ENCODE measurements at regions not wholly inside any gene's neighbourhood (a gene's known extent, or its start where the extent isn't known, plus 50 kb on each side); places are given as distances from the start of the nearest gene placed in this dataset.

DNA sequence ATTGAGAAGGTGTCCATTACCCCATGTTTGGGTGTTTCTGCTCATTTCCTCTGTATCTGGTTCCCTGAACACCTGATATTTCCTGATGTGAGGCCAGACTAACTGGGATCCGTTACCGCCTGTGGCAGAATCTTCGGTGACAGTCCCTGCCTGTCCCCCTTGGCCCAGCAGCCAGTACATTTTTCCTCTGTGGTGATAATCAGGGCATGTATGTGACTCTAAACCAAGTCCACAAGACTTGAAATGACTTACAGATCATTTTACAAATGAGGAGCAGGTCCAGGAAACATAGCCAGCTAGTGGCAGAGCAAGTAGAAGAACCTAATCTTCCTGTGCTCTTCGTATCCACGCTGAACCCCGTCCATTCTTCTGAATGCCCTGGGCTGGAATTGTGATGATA is 143.5 kb upstream of the IPO9 start:
- H3K27me3 Mint-ChIP-seq: peaks cover 24% of the 10 kb centered on the region
- ChIA-PET POLR2A (no interaction called here), CTCF (no interaction called here)
- no peaks in the 10 kb centered on the region for H3K36me3 ChIP-seq (replicated peaks in 1 of 2; ENCODE audit: control extremely low read depth in 1 of 2, control insufficient read depth in 1 of 2, extremely low read depth in 1 of 2, insufficient read depth in 2 of 2, low read length in 1 of 2)
- no peak overlapping the region for H3K4me3 Mint-ChIP-seq
- H3K9me3 Mint-ChIP-seq (ENCODE audit: insufficient read depth): no peaks in the 10 kb centered on the region
- no peak overlapping the region for H3K27ac ChIP-seq (ENCODE audit: low read length in 2 of 2)
- WGBS (ENCODE audit: insufficient coverage): 83% methylated on average over 6 of the region's 6 CpGs
- no peaks in the 10 kb centered on the region for H3K4me1 Mint-ChIP-seq
- TF ChIP-seq, protein P1, sequence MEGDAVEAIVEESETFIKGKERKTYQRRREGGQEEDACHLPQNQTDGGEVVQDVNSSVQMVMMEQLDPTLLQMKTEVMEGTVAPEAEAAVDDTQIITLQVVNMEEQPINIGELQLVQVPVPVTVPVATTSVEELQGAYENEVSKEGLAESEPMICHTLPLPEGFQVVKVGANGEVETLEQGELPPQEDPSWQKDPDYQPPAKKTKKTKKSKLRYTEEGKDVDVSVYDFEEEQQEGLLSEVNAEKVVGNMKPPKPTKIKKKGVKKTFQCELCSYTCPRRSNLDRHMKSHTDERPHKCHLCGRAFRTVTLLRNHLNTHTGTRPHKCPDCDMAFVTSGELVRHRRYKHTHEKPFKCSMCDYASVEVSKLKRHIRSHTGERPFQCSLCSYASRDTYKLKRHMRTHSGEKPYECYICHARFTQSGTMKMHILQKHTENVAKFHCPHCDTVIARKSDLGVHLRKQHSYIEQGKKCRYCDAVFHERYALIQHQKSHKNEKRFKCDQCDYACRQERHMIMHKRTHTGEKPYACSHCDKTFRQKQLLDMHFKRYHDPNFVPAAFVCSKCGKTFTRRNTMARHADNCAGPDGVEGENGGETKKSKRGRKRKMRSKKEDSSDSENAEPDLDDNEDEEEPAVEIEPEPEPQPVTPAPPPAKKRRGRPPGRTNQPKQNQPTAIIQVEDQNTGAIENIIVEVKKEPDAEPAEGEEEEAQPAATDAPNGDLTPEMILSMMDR (IDR thresholded peaks at IDR 0.05): no peak
- no peak for TF ChIP-seq EZH2 (IDR thresholded peaks at IDR 0.05; ENCODE audit: borderline replicate concordance, insufficient read depth, low read depth, low read length, poor library complexity, severe bottlenecking)
- H3K4me2 ChIP-seq (replicated peaks; ENCODE audit: low read depth, low read length, poor library complexity, severe bottlenecking): no peak overlapping the region
- no peaks in the 10 kb centered on the region for H3K79me2 ChIP-seq (ENCODE audit: control insufficient read depth, insufficient read depth, low read length)
- H3K27me3 ChIP-seq (replicated peaks in 1 of 4; ENCODE audit: control extremely low read depth in 1 of 4, control insufficient read depth in 3 of 4, insufficient read depth in 4 of 4, low read length in 3 of 4): peaks cover 0 to 3% (median 0%) of the 10 kb centered on the region in 4 experiments
- H3K9me3 ChIP-seq (ENCODE audit: control extremely low read depth in 1 of 3, control insufficient read depth in 2 of 3, insufficient read depth in 1 of 3, low read length in 2 of 3): peaks cover 0 to 3% (median 0%) of the 10 kb centered on the region in 3 donors
- ATAC-seq (ENCODE audit: low read depth) (no peak), DNase-seq (no peak)
- no peak overlapping the region for H3K27ac Mint-ChIP-seq
- H4K20me1 ChIP-seq (ENCODE audit: control insufficient read depth, insufficient read depth, low read length, poor library complexity, severe bottlenecking): no peaks in the 10 kb centered on the region
- intact Hi-C loops (cut with micrococcal nuclease): no loop called here
- no peak overlapping the region for H2AFZ ChIP-seq (ENCODE audit: insufficient read depth, low read depth, low read length, poor library complexity, severe bottlenecking)
- no peak overlapping the region for H3K9ac ChIP-seq (ENCODE audit: low read length)
- no peaks in the 10 kb centered on the region for H3K4me1 ChIP-seq (ENCODE audit: control insufficient read depth in 2 of 2, insufficient read depth in 2 of 2, low read length in 2 of 2)
- H3K4me3 ChIP-seq (ENCODE audit: control extremely low read depth in 1 of 5, extremely low read depth in 1 of 5, insufficient read depth in 1 of 5, low read depth in 2 of 5, low read length in 4 of 5): no peak overlapping the region

DNA sequence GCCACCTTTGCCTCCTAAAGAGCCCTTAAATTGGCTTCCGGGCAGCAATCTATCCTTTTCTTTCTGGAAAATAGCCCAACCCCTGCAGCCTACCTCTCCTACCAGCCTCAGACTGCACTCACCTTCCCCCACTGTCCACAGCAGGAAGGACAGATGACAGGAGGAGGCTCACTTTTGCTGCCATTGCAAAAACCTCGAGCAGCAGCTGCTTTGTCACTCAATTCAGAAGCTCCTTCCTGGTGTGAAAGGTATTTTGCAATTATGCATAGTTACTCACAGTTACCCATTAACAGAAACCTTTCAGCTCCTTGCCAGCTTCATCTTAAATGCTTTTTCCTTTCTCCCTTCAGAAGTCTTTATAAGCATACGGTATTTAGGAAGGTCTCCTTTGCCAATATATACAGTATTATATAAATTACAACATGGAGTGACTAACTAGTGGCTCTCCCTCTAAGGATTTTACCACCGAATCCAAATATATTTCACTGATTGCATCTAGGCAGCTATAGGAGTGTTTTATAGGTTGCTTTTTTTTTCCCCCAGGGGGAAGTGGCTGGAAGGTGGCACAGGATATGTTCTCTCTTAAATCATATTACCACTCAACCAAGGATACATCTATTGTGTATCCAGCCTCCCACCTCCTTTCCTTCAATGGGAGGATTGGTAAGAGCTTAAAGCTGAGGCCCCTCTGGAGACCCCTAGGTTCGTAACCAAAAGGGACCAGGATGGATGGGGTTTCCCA is 142.1 kb upstream of the IPO9 start:
- Histone ChIP-seq H3K27me3 (replicated peaks in 1 of 4; ENCODE audit: control extremely low read depth in 1 of 4, control insufficient read depth in 3 of 4, insufficient read depth in 4 of 4, low read length in 3 of 4) (peaks cover 0 to 3% (median 0%) of the 10 kb centered on the region in 4 experiments), H3K4me2 (replicated peaks; ENCODE audit: low read depth, low read length, poor library complexity, severe bottlenecking) (no peak overlapping the region), H3K9me3 (ENCODE audit: control extremely low read depth in 1 of 3, control insufficient read depth in 2 of 3, insufficient read depth in 1 of 3, low read length in 2 of 3) (peaks cover 0 to 6% (median 0%) of the 10 kb centered on the region in 3 donors), H3K36me3 (replicated peaks in 1 of 2; ENCODE audit: control extremely low read depth in 1 of 2, control insufficient read depth in 1 of 2, extremely low read depth in 1 of 2, insufficient read depth in 2 of 2, low read length in 1 of 2) (no peaks in the 10 kb centered on the region), H3K9ac (ENCODE audit: low read length) (no peak overlapping the region), H3K4me1 (ENCODE audit: control insufficient read depth in 2 of 2, insufficient read depth in 2 of 2, low read length in 2 of 2) (no peaks in the 10 kb centered on the region), H4K20me1 (ENCODE audit: control insufficient read depth, insufficient read depth, low read length, poor library complexity, severe bottlenecking) (no peaks in the 10 kb centered on the region), H3K4me3 (ENCODE audit: control extremely low read depth in 1 of 5, extremely low read depth in 1 of 5, insufficient read depth in 1 of 5, low read depth in 2 of 5, low read length in 4 of 5) (no peak overlapping the region), H3K79me2 (ENCODE audit: control insufficient read depth, insufficient read depth, low read length) (no peaks in the 10 kb centered on the region), H3K27ac (ENCODE audit: low read length in 2 of 2) (no peak overlapping the region), H2AFZ (ENCODE audit: insufficient read depth, low read depth, low read length, poor library complexity, severe bottlenecking) (no peak overlapping the region)
- Mint-ChIP-seq H3K4me3 (no peak overlapping the region), H3K9me3 (ENCODE audit: insufficient read depth) (no peaks in the 10 kb centered on the region), H3K27ac (no peak overlapping the region), H3K4me1 (no peaks in the 10 kb centered on the region), H3K27me3 (peaks cover 19% of the 10 kb centered on the region)
- 78% methylated on average over 1 of the region's 5 CpGs for WGBS (ENCODE audit: insufficient coverage)
- TF ChIP-seq, protein P1 (IDR thresholded peaks at IDR 0.05): no peak
- TF ChIP-seq EZH2 (IDR thresholded peaks at IDR 0.05; ENCODE audit: borderline replicate concordance, insufficient read depth, low read depth, low read length, poor library complexity, severe bottlenecking): no peak
- no peak for ATAC-seq (ENCODE audit: low read depth)
- intact Hi-C loops (cut with micrococcal nuclease): no loop called here
- DNase-seq: no peak
- CTCF ChIA-PET: interaction anchor here (0.8 kb wide), 1 partner anchor 23 kb away, joined by 4 read pairs; no protein-coding TSS in a partner anchor
- POLR2A ChIA-PET: no interaction called here

Data from B cell (primary cell).